CD4-positive, CD25-positive, alpha-beta regulatory T cell (primary cell): ENCODE measurements at regions not wholly inside any gene's neighbourhood (a gene's known extent, or its start where the extent isn't known, plus 50 kb on each side); places are given as distances from the start of the nearest gene placed in this dataset.

Experiments used
- ATAC-seq, 2 donors: fragments of 150-1000 bp; cut with Tn5 transposase; one replicate each; pipeline ENCODE4 v1.10.0; 2021; ENCODE audit warnings: low read depth in 2 of 2, moderate number of reproducible peaks in 2 of 2, moderate library complexity in 1 of 2
- DNase-seq, 3 donors: peaks; one replicate each; pipeline versions ENCODE4 v3.0.0 to v3.0.0-alpha.2; 2012 to 2022; ENCODE audit warnings: mixed read lengths in 1 of 3
- H3K27ac ChIP-seq: one replicate; pipeline ENCODE4 v1.7.0; 2013; ENCODE audit warnings: mild to moderate bottlenecking, low read length; ENCODE audit not compliant: insufficient read depth, poor library complexity, severe bottlenecking
- H3K27me3 ChIP-seq: one replicate; pipeline ENCODE4 v1.7.0; 2013; ENCODE audit warnings: low read length; ENCODE audit not compliant: control insufficient read depth, insufficient read depth
- H3K36me3 ChIP-seq: one replicate; pipeline ENCODE4 v1.7.0; 2013; ENCODE audit warnings: mild to moderate bottlenecking, low read length, moderate library complexity; ENCODE audit not compliant: control insufficient read depth, insufficient read depth
- H3K4me1 ChIP-seq: 2 replicates; pipeline ENCODE4 v1.7.0; 2013; ENCODE audit warnings: mild to moderate bottlenecking, low read length; ENCODE audit not compliant: insufficient read depth, control insufficient read depth, poor library complexity, severe bottlenecking
- H3K4me3 ChIP-seq: one replicate; pipeline ENCODE4 v1.7.0; 2013; ENCODE audit warnings: low read depth, mild to moderate bottlenecking, low read length, moderate library complexity
- H3K9me3 ChIP-seq, 2 experiments: 1 replicate in 1 of 2; 2 replicates in 1 of 2; pipeline ENCODE4 v1.7.0; 2013; ENCODE audit warnings: low read length in 2 of 2, mild to moderate bottlenecking in 1 of 2, moderate library complexity in 1 of 2; ENCODE audit not compliant: control insufficient read depth in 2 of 2
- H3K27ac Mint-ChIP-seq, 3 donors: one replicate each; pipeline ENCODE4 v1.8.0; 2020 to 2022; ENCODE audit warnings: mild to moderate bottlenecking in 3 of 3, mixed read lengths in 3 of 3, moderate library complexity in 2 of 3
- H3K27me3 Mint-ChIP-seq: one replicate; pipeline ENCODE4 v1.8.0; 2022; ENCODE audit warnings: mild to moderate bottlenecking, mixed read lengths
- H3K36me3 Mint-ChIP-seq: one replicate; pipeline ENCODE4 v1.8.0; 2020; ENCODE audit warnings: mixed read lengths
- H3K4me1 Mint-ChIP-seq, 4 donors: one replicate each; pipeline ENCODE4 v1.8.0; 2020 to 2022; ENCODE audit warnings: mixed read lengths in 4 of 4, mild to moderate bottlenecking in 1 of 4
- H3K4me3 Mint-ChIP-seq, 4 donors: one replicate each; pipeline ENCODE4 v1.8.0; 2020 to 2022; ENCODE audit warnings: mild to moderate bottlenecking in 4 of 4, mixed read lengths in 4 of 4, moderate library complexity in 3 of 4
- H3K9me3 Mint-ChIP-seq, 7 donors: one replicate each; pipeline ENCODE4 v1.8.0; 2020 to 2022; ENCODE audit warnings: mixed read lengths in 7 of 7, mild to moderate bottlenecking in 3 of 7, moderate library complexity in 2 of 7

DNA sequence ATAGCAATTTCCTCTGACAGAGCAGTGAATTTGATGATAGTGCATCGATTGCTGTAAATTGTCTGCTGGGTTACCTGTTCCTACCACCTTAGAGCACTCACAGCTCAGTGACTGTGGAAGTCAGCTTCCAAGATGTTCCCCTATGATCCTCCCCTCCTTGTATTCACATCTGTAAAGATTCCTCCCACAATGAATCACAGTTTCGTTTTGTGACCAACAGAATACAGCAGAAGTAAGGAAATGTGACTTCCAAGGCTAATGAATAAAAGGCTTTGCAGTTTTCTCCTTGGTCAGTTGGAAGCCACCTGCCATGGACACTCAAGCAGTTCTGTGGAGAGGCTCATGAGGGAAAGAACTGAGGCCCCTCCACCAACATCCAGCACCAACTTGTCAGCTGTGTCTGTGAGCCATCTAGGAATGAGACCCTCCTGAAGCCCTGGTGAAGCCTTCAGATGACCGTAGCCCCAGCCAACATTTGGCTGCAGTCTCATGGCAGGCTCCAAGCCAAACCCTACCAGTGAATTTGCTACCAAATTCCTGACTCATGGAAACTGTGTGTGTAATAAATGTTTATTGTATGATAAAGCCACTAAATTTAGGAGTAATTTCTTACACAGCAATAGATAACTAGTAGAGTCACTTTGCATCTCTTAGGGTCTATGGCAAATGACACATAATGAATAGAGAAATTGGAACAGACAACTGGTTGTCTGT lies 309.5 kb upstream of the NPVF start:
- Histone ChIP-seq H3K4me3 (no peak overlapping the region), H3K36me3 (no peaks in the 10 kb centered on the region), H3K27ac (no peak overlapping the region), H3K4me1 (no peaks in the 10 kb centered on the region), H3K27me3 (peaks cover 7% of the 10 kb centered on the region), H3K9me3 (no peaks in the 10 kb centered on the region)
- peaks cover 0 to 6% (median 2%) of the 10 kb centered on the region in 4 donors for H3K4me1 Mint-ChIP-seq
- no peaks in the 10 kb centered on the region for H3K36me3 Mint-ChIP-seq
- DNase-seq (no peak), ATAC-seq (no peak)
- H3K27ac Mint-ChIP-seq = no peak overlapping the region
- peaks cover 20% of the 10 kb centered on the region for H3K27me3 Mint-ChIP-seq
- no peak overlapping the region for H3K4me3 Mint-ChIP-seq
- H3K9me3 Mint-ChIP-seq = peaks cover 0 to 2% (median 0%) of the 10 kb centered on the region in 7 donors

DNA sequence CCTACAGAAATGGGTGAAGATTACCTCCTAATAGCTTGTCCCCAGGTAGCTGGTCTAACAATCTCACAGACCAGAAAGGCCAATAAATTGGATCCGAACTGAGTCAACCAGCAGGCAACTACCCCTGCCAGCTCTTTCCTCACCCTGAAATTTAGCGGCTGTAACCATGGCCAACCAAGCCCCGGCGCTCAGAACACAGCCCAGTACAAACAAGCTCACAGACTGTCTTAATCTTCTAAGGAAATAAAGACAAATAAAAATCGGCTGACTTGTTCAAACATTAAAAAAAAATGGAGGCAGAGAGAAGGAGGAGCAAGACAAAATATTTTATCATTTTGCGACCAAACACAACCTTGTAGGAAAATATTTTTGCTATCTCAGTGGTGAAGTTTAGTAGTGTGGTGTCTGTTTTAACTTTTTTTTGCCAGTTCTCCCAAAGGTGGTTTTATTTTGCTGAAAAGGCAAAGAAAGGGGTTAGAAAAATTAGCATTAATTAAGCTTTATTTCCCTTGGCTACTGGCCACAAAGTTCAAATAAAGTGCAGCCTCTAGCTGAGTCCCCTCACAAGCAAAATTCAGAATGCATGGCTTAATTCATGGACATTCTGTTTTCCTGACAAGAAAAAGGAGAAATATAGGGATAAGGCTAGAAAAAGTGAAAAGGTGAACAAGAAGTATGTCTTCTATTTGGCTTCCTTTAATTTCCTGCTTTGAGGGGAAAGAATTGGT lies 313.0 kb upstream of the NPVF start:
- H3K27ac ChIP-seq = no peak overlapping the region
- H3K9me3 Mint-ChIP-seq = peaks cover 0 to 2% (median 0%) of the 10 kb centered on the region in 7 donors
- ATAC-seq (no peak), DNase-seq (no peak)
- no peak overlapping the region for H3K27ac Mint-ChIP-seq
- H3K36me3 Mint-ChIP-seq = no peaks in the 10 kb centered on the region
- no peaks in the 10 kb centered on the region for H3K4me1 ChIP-seq
- H3K36me3 ChIP-seq = no peaks in the 10 kb centered on the region
- peaks cover 0 to 6% (median 2%) of the 10 kb centered on the region in 4 donors for H3K4me1 Mint-ChIP-seq
- no peaks in the 10 kb centered on the region for H3K9me3 ChIP-seq
- peaks cover 7% of the 10 kb centered on the region for H3K27me3 ChIP-seq
- H3K4me3 Mint-ChIP-seq = no peak overlapping the region
- no peak overlapping the region for H3K4me3 ChIP-seq
- H3K27me3 Mint-ChIP-seq = peaks cover 15% of the 10 kb centered on the region

- DNase-seq (no peak), ATAC-seq (no peak)
- H3K4me1 ChIP-seq = no peaks in the 10 kb centered on the region
- H3K4me1 Mint-ChIP-seq = peaks cover 0 to 6% (median 2%) of the 10 kb centered on the region in 4 donors
- peaks cover 15% of the 10 kb centered on the region for H3K27me3 Mint-ChIP-seq
- no peak overlapping the region for H3K4me3 ChIP-seq
- peaks cover 0 to 2% (median 0%) of the 10 kb centered on the region in 7 donors for H3K9me3 Mint-ChIP-seq
- H3K27ac Mint-ChIP-seq = no peak overlapping the region
- no peaks in the 10 kb centered on the region for H3K9me3 ChIP-seq
- no peak overlapping the region for H3K4me3 Mint-ChIP-seq
- H3K36me3 ChIP-seq = no peaks in the 10 kb centered on the region
- H3K36me3 Mint-ChIP-seq = no peaks in the 10 kb centered on the region
- peaks cover 7% of the 10 kb centered on the region for H3K27me3 ChIP-seq
- H3K27ac ChIP-seq = no peak overlapping the region
Observed at GRCh38 chr7:25541877-25542276, 313.6 kb upstream of the NPVF start.

- Mint-ChIP-seq H3K4me3 (no peak overlapping the region), H3K4me1 (peaks cover 0 to 10% (median 2%) of the 10 kb centered on the region in 4 donors), H3K36me3 (no peaks in the 10 kb centered on the region), H3K9me3 (peaks cover 0 to 2% (median 0%) of the 10 kb centered on the region in 7 donors), H3K27me3 (peaks cover 15% of the 10 kb centered on the region), H3K27ac (no peak overlapping the region)
- peaks cover 7% of the 10 kb centered on the region for H3K27me3 ChIP-seq
- ATAC-seq = no peak
- H3K9me3 ChIP-seq = no peaks in the 10 kb centered on the region
- H3K4me1 ChIP-seq = no peaks in the 10 kb centered on the region
- no peak overlapping the region for H3K27ac ChIP-seq
- no peaks in the 10 kb centered on the region for H3K36me3 ChIP-seq
- no peak for DNase-seq
- no peak overlapping the region for H3K4me3 ChIP-seq
Observed at GRCh38 chr7:25543210-25543609, 314.9 kb upstream of the NPVF start.

DNA sequence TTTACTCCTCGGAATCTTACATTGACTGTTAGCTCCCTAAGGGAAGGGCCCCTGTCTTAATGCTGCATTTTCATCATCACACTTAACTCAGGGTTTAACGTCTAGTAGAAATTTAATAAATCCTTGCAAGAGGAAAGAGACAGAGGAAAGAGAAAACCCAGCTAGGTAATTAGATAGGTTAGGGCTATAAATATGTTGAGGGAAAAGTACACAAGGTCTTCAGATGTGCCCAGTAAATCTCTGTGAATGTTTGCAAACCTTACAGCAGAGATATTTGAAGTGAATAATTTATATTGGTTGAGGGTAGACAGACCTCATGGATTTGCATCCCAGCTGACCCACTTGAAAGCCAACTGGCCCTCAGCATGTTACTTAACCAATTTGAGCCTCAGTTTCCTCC lies 315.5 kb upstream of the NPVF start:
- Mint-ChIP-seq H3K27ac (no peak overlapping the region), H3K27me3 (peaks cover 15% of the 10 kb centered on the region), H3K9me3 (peaks cover 0 to 2% (median 0%) of the 10 kb centered on the region in 7 donors), H3K4me3 (no peak overlapping the region), H3K36me3 (no peaks in the 10 kb centered on the region), H3K4me1 (peaks cover 0 to 7% (median 1%) of the 10 kb centered on the region in 4 donors)
- no peaks in the 10 kb centered on the region for H3K4me1 ChIP-seq
- H3K36me3 ChIP-seq = no peaks in the 10 kb centered on the region
- H3K4me3 ChIP-seq = no peak overlapping the region
- no peak for ATAC-seq
- no peak for DNase-seq
- peaks cover 5% of the 10 kb centered on the region for H3K27me3 ChIP-seq
- no peaks in the 10 kb centered on the region for H3K9me3 ChIP-seq
- H3K27ac ChIP-seq = no peak overlapping the region

- DNase-seq (no peak), ATAC-seq (no peak)
- Mint-ChIP-seq H3K27me3 (peaks cover 15% of the 10 kb centered on the region), H3K4me3 (no peak overlapping the region), H3K27ac (no peak overlapping the region), H3K9me3 (peaks cover 0 to 2% (median 0%) of the 10 kb centered on the region in 7 donors), H3K36me3 (no peaks in the 10 kb centered on the region), H3K4me1 (peaks cover 0 to 4% (median 0%) of the 10 kb centered on the region in 4 donors)
- Histone ChIP-seq H3K4me1 (no peaks in the 10 kb centered on the region), H3K27ac (no peak overlapping the region), H3K36me3 (no peaks in the 10 kb centered on the region), H3K9me3 (no peaks in the 10 kb centered on the region), H3K4me3 (no peak overlapping the region), H3K27me3 (peaks cover 3% of the 10 kb centered on the region)
Observed at GRCh38 chr7:25544254-25544653, 316.0 kb upstream of the NPVF start.

GRCh38 chr7:25545124-25546008 lies 317.1 kb upstream of the NPVF start:
- H3K9me3 ChIP-seq = no peaks in the 10 kb centered on the region
- H3K27me3 ChIP-seq = peaks cover 3% of the 10 kb centered on the region
- peak overlapping the region in 1 of 3 donors; percentile 10 for H3K27ac Mint-ChIP-seq
- no peak overlapping the region for H3K27ac ChIP-seq
- H3K27me3 Mint-ChIP-seq = peaks cover 15% of the 10 kb centered on the region
- H3K9me3 Mint-ChIP-seq = peaks cover 0 to 2% (median 0%) of the 10 kb centered on the region in 7 donors
- H3K4me1 ChIP-seq = no peaks in the 10 kb centered on the region
- H3K4me3 ChIP-seq = no peak overlapping the region
- H3K36me3 Mint-ChIP-seq = no peaks in the 10 kb centered on the region
- H3K4me3 Mint-ChIP-seq = no peak overlapping the region
- ATAC-seq (no peak), DNase-seq (no peak)
- no peaks in the 10 kb centered on the region for H3K36me3 ChIP-seq
- H3K4me1 Mint-ChIP-seq = peaks cover 0 to 4% (median 0%) of the 10 kb centered on the region in 4 donors
